ENCODE measurements at regions not wholly inside any gene's neighbourhood (a gene's known extent, or its start where the extent isn't known, plus 50 kb on each side); places are given as distances from the start of the nearest gene placed in this dataset.

DNA sequence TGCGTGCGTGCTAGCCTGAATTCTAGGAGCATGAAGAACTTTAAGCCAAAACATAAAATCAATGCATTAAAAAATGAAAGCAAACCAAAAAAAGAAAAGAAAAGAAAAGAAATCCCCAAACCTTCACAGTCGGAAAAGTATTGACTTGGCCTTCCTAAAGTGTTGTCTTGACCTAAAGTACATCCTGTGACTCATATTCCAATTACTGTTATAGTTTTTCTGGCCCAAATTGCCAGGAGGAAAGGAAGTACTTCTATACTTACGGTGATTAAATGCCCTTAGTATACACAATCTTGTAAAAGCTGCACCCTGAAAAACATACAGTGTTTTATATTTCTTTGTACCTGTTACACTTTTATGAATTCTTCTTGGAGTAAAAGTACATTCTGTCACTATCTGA lies 512.8 kb downstream of the ANKRD50 start:
- Histone ChIP-seq H3K9me3 (ENCODE audit: low read length) (no peaks in the 10 kb centered on the region), H3K9me2 (ENCODE audit: insufficient read depth, low read length) (no peaks in the 10 kb centered on the region), H4K20me1 (ENCODE audit: insufficient read depth) (no peaks in the 10 kb centered on the region), H3K36me3 (ENCODE audit: insufficient read depth, low read length) (no peaks in the 10 kb centered on the region), H3K27ac (ENCODE audit: low read length) (no peak overlapping the region), H3K4me3 (ENCODE audit: low read length) (no peak overlapping the region), H3K27me3 (ENCODE audit: insufficient read depth, low read depth, low read length) (no peaks in the 10 kb centered on the region), H3K4me2 (ENCODE audit: low read length) (no peak overlapping the region), H3K79me2 (replicated peaks; ENCODE audit: insufficient read depth, low read length) (no peaks in the 10 kb centered on the region), H3K9ac (ENCODE audit: low read length) (no peak overlapping the region), H2AFZ (ENCODE audit: low read depth, low read length) (no peak overlapping the region), H3F3A (ENCODE audit: insufficient read depth, low read length, poor library complexity, severe bottlenecking) (no peaks in the 10 kb centered on the region)
- TF ChIP-seq RAD21 (conservative IDR thresholded peaks at IDR 0.05) (no peak), EP300 (conservative IDR thresholded peaks at IDR 0.05; ENCODE audit: poor library complexity, severe bottlenecking) (no peak), SMC3 (conservative IDR thresholded peaks at IDR 0.05; ENCODE audit: poor library complexity) (no peak), TAF1 (IDR thresholded peaks at IDR 0.05; ENCODE audit: low read depth) (no peak), CTCF (IDR thresholded peaks at IDR 0.05; ENCODE audit: poor library complexity, severe bottlenecking) (no peak), MXI1 (conservative IDR thresholded peaks at IDR 0.05; ENCODE audit: poor library complexity, severe bottlenecking) (no peak), EZH2 (IDR thresholded peaks at IDR 0.05; ENCODE audit: borderline replicate concordance, insufficient read depth, low read length, poor library complexity, severe bottlenecking) (no peak), POLR2AphosphoS5 (IDR thresholded peaks at IDR 0.05) (no peak)
- TF ChIP-seq, protein P1, sequence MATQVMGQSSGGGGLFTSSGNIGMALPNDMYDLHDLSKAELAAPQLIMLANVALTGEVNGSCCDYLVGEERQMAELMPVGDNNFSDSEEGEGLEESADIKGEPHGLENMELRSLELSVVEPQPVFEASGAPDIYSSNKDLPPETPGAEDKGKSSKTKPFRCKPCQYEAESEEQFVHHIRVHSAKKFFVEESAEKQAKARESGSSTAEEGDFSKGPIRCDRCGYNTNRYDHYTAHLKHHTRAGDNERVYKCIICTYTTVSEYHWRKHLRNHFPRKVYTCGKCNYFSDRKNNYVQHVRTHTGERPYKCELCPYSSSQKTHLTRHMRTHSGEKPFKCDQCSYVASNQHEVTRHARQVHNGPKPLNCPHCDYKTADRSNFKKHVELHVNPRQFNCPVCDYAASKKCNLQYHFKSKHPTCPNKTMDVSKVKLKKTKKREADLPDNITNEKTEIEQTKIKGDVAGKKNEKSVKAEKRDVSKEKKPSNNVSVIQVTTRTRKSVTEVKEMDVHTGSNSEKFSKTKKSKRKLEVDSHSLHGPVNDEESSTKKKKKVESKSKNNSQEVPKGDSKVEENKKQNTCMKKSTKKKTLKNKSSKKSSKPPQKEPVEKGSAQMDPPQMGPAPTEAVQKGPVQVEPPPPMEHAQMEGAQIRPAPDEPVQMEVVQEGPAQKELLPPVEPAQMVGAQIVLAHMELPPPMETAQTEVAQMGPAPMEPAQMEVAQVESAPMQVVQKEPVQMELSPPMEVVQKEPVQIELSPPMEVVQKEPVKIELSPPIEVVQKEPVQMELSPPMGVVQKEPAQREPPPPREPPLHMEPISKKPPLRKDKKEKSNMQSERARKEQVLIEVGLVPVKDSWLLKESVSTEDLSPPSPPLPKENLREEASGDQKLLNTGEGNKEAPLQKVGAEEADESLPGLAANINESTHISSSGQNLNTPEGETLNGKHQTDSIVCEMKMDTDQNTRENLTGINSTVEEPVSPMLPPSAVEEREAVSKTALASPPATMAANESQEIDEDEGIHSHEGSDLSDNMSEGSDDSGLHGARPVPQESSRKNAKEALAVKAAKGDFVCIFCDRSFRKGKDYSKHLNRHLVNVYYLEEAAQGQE (IDR thresholded peaks at IDR 0.05; ENCODE audit: borderline replicate concordance) = no peak

DNA sequence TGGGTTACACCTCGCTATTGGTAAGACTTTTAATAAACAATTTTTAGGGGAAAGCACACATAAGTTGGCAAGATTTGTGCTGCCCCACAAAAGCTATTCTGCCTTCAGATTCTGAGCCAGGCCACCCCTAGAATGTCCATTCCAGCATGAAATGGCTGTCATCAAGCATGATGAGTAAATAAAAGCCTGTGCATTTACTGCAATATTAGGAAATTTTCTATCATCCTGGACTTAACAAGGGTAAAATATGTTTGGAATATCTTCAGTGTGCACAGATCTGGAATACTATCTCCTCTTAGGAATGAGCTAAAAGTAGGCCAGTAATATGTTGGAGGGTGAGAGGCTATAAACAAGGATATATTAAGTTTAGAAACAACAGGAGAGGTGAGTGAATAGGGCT lies 510.9 kb downstream of the ANKRD50 start:
- Histone ChIP-seq H3K9me3 (ENCODE audit: low read length) (no peaks in the 10 kb centered on the region), H3K4me2 (ENCODE audit: low read length) (no peak overlapping the region), H3F3A (ENCODE audit: insufficient read depth, low read length, poor library complexity, severe bottlenecking) (no peaks in the 10 kb centered on the region), H4K20me1 (ENCODE audit: insufficient read depth) (no peaks in the 10 kb centered on the region), H3K79me2 (replicated peaks; ENCODE audit: insufficient read depth, low read length) (no peaks in the 10 kb centered on the region), H3K9me2 (ENCODE audit: insufficient read depth, low read length) (no peaks in the 10 kb centered on the region), H3K27me3 (ENCODE audit: insufficient read depth, low read depth, low read length) (no peaks in the 10 kb centered on the region), H3K27ac (ENCODE audit: low read length) (no peak overlapping the region), H3K9ac (ENCODE audit: low read length) (no peak overlapping the region), H3K36me3 (ENCODE audit: insufficient read depth, low read length) (no peaks in the 10 kb centered on the region), H3K4me3 (ENCODE audit: low read length) (no peak overlapping the region), H2AFZ (ENCODE audit: low read depth, low read length) (no peak overlapping the region)
- TF ChIP-seq EZH2 (IDR thresholded peaks at IDR 0.05; ENCODE audit: borderline replicate concordance, insufficient read depth, low read length, poor library complexity, severe bottlenecking) = no peak

- Histone ChIP-seq H3K4me2 (ENCODE audit: low read length) (no peak overlapping the region), H3F3A (ENCODE audit: insufficient read depth, low read length, poor library complexity, severe bottlenecking) (no peaks in the 10 kb centered on the region), H3K27ac (ENCODE audit: low read length) (no peak overlapping the region), H4K20me1 (ENCODE audit: insufficient read depth) (no peaks in the 10 kb centered on the region), H3K9ac (ENCODE audit: low read length) (no peak overlapping the region), H2AFZ (ENCODE audit: low read depth, low read length) (no peak overlapping the region), H3K4me3 (ENCODE audit: low read length) (no peak overlapping the region), H3K27me3 (ENCODE audit: insufficient read depth, low read depth, low read length) (no peaks in the 10 kb centered on the region), H3K79me2 (replicated peaks; ENCODE audit: insufficient read depth, low read length) (no peaks in the 10 kb centered on the region), H3K9me2 (ENCODE audit: insufficient read depth, low read length) (no peaks in the 10 kb centered on the region), H3K9me3 (ENCODE audit: low read length) (no peaks in the 10 kb centered on the region), H3K36me3 (ENCODE audit: insufficient read depth, low read length) (no peaks in the 10 kb centered on the region)
- TF ChIP-seq EP300 (conservative IDR thresholded peaks at IDR 0.05; ENCODE audit: poor library complexity, severe bottlenecking) (no peak), POLR2AphosphoS5 (IDR thresholded peaks at IDR 0.05) (no peak), CTCF (IDR thresholded peaks at IDR 0.05; ENCODE audit: poor library complexity, severe bottlenecking) (no peak), MXI1 (conservative IDR thresholded peaks at IDR 0.05; ENCODE audit: poor library complexity, severe bottlenecking) (no peak), SMC3 (conservative IDR thresholded peaks at IDR 0.05; ENCODE audit: poor library complexity) (no peak), RAD21 (conservative IDR thresholded peaks at IDR 0.05) (no peak), TAF1 (IDR thresholded peaks at IDR 0.05; ENCODE audit: low read depth) (no peak), EZH2 (IDR thresholded peaks at IDR 0.05; ENCODE audit: borderline replicate concordance, insufficient read depth, low read length, poor library complexity, severe bottlenecking) (no peak)
- TF ChIP-seq, protein P1 (IDR thresholded peaks at IDR 0.05; ENCODE audit: borderline replicate concordance) = no peak
Observed at GRCh38 chr4:124202099-124202498, 510.4 kb downstream of the ANKRD50 start.

Measured in neural cell (in vitro differentiated cells).